ENCODE measurements at regions not wholly inside any gene's neighbourhood (a gene's known extent, or its start where the extent isn't known, plus 50 kb on each side); places are given as distances from the start of the nearest gene placed in this dataset.

- DNase-seq = no peak
Measured at GRCh38 chr4:31068257-31069075, 348.3 kb downstream of the PCDH7 start.

GRCh38 chr4:31069151-31069550 lies 349.0 kb downstream of the PCDH7 start:
- DNase-seq = no peak

GRCh38 chr4:31071508-31072486 lies 351.6 kb downstream of the PCDH7 start:
- DNase-seq = no peak

- no peak for DNase-seq
Measured at GRCh38 chr4:31075969-31076368, 355.8 kb downstream of the PCDH7 start.

GRCh38 chr4:31078661-31079060 lies 358.5 kb downstream of the PCDH7 start:
- no peak for DNase-seq

GRCh38 chr4:31080887-31081286 lies 360.7 kb downstream of the PCDH7 start:
- no peak for DNase-seq

- DNase-seq = no peak
Measured at GRCh38 chr4:31081366-31081765, 361.2 kb downstream of the PCDH7 start.

GRCh38 chr4:31083456-31083855 lies 363.3 kb downstream of the PCDH7 start:
- no peak for DNase-seq

GRCh38 chr4:31084806-31085416 lies 364.7 kb downstream of the PCDH7 start:
- no peak for DNase-seq

GRCh38 chr4:31085689-31086088 lies 365.5 kb downstream of the PCDH7 start:
- no peak for DNase-seq

GRCh38 chr4:31086756-31087330 lies 366.7 kb downstream of the PCDH7 start:
- DNase-seq = no peak

- DNase-seq = no peak
Measured at GRCh38 chr4:31088600-31089230, 368.5 kb downstream of the PCDH7 start.

- no peak for DNase-seq
Measured at GRCh38 chr4:31089815-31090214, 369.6 kb downstream of the PCDH7 start.

GRCh38 chr4:31094474-31094873 lies 374.3 kb downstream of the PCDH7 start:
- no peak for DNase-seq

GRCh38 chr4:31097999-31098398 lies 377.8 kb downstream of the PCDH7 start:
- DNase-seq = no peak

GRCh38 chr4:31100536-31100935 lies 380.4 kb downstream of the PCDH7 start:
- no peak for DNase-seq

GRCh38 chr4:31104043-31104442 lies 383.9 kb downstream of the PCDH7 start:
- DNase-seq = no peak

- no peak for DNase-seq
Measured at GRCh38 chr4:31104577-31104976, 384.4 kb downstream of the PCDH7 start.

GRCh38 chr4:31106419-31106818 lies 386.2 kb downstream of the PCDH7 start:
- no peak for DNase-seq

GRCh38 chr4:31107362-31107761 lies 387.2 kb downstream of the PCDH7 start:
- no peak for DNase-seq

GRCh38 chr4:31108762-31109161 lies 388.6 kb downstream of the PCDH7 start:
- no peak for DNase-seq

GRCh38 chr4:31111790-31112189 lies 391.6 kb downstream of the PCDH7 start:
- DNase-seq = no peak

All from right forelimb (tissue), 1 donor.